Lung (tissue), 11 donors: ENCODE measurements at regions not wholly inside any gene's neighbourhood (a gene's known extent, or its start where the extent isn't known, plus 50 kb on each side); places are given as distances from the start of the nearest gene placed in this dataset.

ENCODE experiments used
- ATAC-seq: fragments of 200-7000 bp; cut with Tn5 transposase; one replicate; pipeline ENCODE4 v1.9.1; 2020; ENCODE audit warnings: moderate number of reproducible peaks; ENCODE audit not compliant: insufficient read depth, low FRiP score
- DNase-seq, 3 donors: peaks; one replicate each; pipeline ENCODE4 v3.0.0-alpha.2; 2013 to 2017
- H3K27ac ChIP-seq, 2 donors: one replicate each; pipeline ENCODE4 v1.5.1; 2013; ENCODE audit warnings: mild to moderate bottlenecking in 2 of 2, moderate library complexity in 2 of 2, control low read depth in 1 of 2, inconsistent platforms in 1 of 2, low read depth in 1 of 2, low read length in 1 of 2
- H3K27me3 ChIP-seq, 3 donors: one replicate each; pipeline ENCODE4 v1.5.1; 2013; ENCODE audit warnings: low read length in 2 of 3; ENCODE audit not compliant: control insufficient read depth in 3 of 3, insufficient read depth in 3 of 3
- H3K36me3 ChIP-seq, 4 donors: one replicate each; pipeline ENCODE4 v1.5.1; 2013; ENCODE audit warnings: low read length in 4 of 4, mild to moderate bottlenecking in 1 of 4, moderate library complexity in 1 of 4; ENCODE audit not compliant: control insufficient read depth in 4 of 4, insufficient read depth in 4 of 4
- H3K4me1 ChIP-seq, 5 donors: one replicate each; pipeline ENCODE4 v1.5.1; 2013; ENCODE audit warnings: low read length in 5 of 5, mild to moderate bottlenecking in 2 of 5, moderate library complexity in 1 of 5; ENCODE audit not compliant: control insufficient read depth in 5 of 5, insufficient read depth in 5 of 5
- H3K4me3 ChIP-seq: one replicate; pipeline ENCODE4 v1.5.1; 2013; ENCODE audit warnings: mild to moderate bottlenecking, control low read depth, moderate library complexity
- H3K9ac ChIP-seq, 2 donors: one replicate each; pipeline ENCODE4 v1.5.1; 2013; ENCODE audit warnings: low read length in 2 of 2, control low read depth in 1 of 2; ENCODE audit not compliant: insufficient read depth in 1 of 2
- H3K9me3 ChIP-seq, 4 donors: one replicate each; pipeline ENCODE4 v1.5.1; 2013; ENCODE audit warnings: low read length in 3 of 4, mild to moderate bottlenecking in 1 of 4, moderate library complexity in 1 of 4; ENCODE audit not compliant: control insufficient read depth in 4 of 4, insufficient read depth in 3 of 4
- CTCF ChIP-seq: IDR thresholded peaks from 2 replicates; pipeline ENCODE4 v1.5.1; 2012; ENCODE audit warnings: mild to moderate bottlenecking; ENCODE audit errors: control extremely low read depth, extremely low read depth
- WGBS, 2 donors: extraction: QIAGEN DNeasy Blood & Tissue Kit; methylation state at CpG; one replicate each; pipeline ENCODE4 v1.1.7; 2013; 5-methylcytosine and 5-hydroxymethylcytosine counted together
- donor health status: control.
- donor health status: control.
- donor health status: Bipolar disorder and iron deficiency.
- donor health status: healthy.
- donor health status: DM: yes; HTN: yes; CAD: no.

- no peak overlapping the region for H3K4me3 ChIP-seq
- H3K4me1 ChIP-seq: no peaks in the 10 kb centered on the region
- TF ChIP-seq CTCF: no peak
- H3K9ac ChIP-seq: no peak overlapping the region
- no peaks in the 10 kb centered on the region for H3K27me3 ChIP-seq
- no peak for ATAC-seq
- no peak for DNase-seq
- WGBS, 2 donors: 41 to 69% methylated on average over 2 of the region's 2 CpGs
- H3K36me3 ChIP-seq: no peaks in the 10 kb centered on the region
- no peaks in the 10 kb centered on the region for H3K9me3 ChIP-seq
- no peak overlapping the region for H3K27ac ChIP-seq
Measured at GRCh38 chr3:166118049-166118448, 280.8 kb upstream of the BCHE start.

- no peak for TF ChIP-seq CTCF
- peak in 1 of 3 donors; percentile 1 for DNase-seq
- H3K27me3 ChIP-seq: no peaks in the 10 kb centered on the region
- no peaks in the 10 kb centered on the region for H3K4me1 ChIP-seq
- ATAC-seq: no peak
- no peak overlapping the region for H3K4me3 ChIP-seq
- no peaks in the 10 kb centered on the region for H3K36me3 ChIP-seq
- no peak overlapping the region for H3K9ac ChIP-seq
- H3K27ac ChIP-seq: no peak overlapping the region
- no peaks in the 10 kb centered on the region for H3K9me3 ChIP-seq
Measured at GRCh38 chr3:166114448-166114847, 277.2 kb upstream of the BCHE start.

- WGBS, 2 donors: 95% methylated on average over 2 of the region's 2 CpGs
- TF ChIP-seq CTCF: no peak
- DNase-seq: no peak
- no peak for ATAC-seq
- H3K9me3 ChIP-seq: no peaks in the 10 kb centered on the region
- no peak overlapping the region for H3K4me3 ChIP-seq
- no peak overlapping the region for H3K9ac ChIP-seq
- no peak overlapping the region for H3K27ac ChIP-seq
- no peaks in the 10 kb centered on the region for H3K27me3 ChIP-seq
- no peaks in the 10 kb centered on the region for H3K4me1 ChIP-seq
- H3K36me3 ChIP-seq: no peaks in the 10 kb centered on the region
Measured at GRCh38 chr3:166111562-166111961, 274.3 kb upstream of the BCHE start.

GRCh38 chr3:166110102-166110501 is 272.9 kb upstream of the BCHE start:
- 74 to 85% methylated on average over 3 of the region's 3 CpGs for WGBS, 2 donors
- no peaks in the 10 kb centered on the region for H3K4me1 ChIP-seq
- ATAC-seq (no peak), DNase-seq (no peak)
- no peak overlapping the region for H3K27ac ChIP-seq
- TF ChIP-seq CTCF: no peak
- H3K9ac ChIP-seq: no peak overlapping the region
- H3K27me3 ChIP-seq: no peaks in the 10 kb centered on the region
- no peaks in the 10 kb centered on the region for H3K9me3 ChIP-seq
- no peaks in the 10 kb centered on the region for H3K36me3 ChIP-seq
- H3K4me3 ChIP-seq: no peak overlapping the region
